ENCODE measurements at regions not wholly inside any gene's neighbourhood (a gene's known extent, or its start where the extent isn't known, plus 50 kb on each side); places are given as distances from the start of the nearest gene placed in this dataset.

DNA sequence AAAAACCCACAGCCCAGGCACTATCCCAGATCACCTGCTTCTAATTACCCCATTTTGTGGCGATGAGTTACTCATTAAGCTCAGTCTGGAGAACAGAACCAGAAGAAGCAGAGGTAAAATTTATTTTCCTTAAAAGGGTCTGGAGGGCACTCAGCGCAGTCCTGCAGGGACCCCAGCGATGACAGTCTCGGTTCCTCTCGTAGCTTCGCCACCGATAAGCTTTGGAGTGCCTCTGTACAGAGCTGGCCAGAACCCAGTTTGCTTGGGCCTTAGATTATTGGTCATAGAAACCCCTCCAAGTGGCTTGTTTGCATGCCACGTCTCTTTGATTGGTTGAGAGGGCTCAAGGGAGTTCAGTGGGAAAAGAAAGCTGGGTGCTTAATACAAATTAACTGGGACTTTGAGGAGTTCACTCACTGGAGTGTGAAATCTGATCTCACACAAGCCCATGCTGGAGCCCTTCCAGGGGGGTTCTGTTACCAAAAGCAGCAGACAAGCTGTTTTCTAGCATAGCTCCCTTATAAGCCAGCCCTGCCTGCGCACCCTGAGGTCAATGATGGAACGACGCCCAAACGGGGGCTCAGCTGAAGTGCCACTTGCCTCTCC lies 158.5 kb upstream of the ARID1B start:
- TF ChIP-seq, protein P1, sequence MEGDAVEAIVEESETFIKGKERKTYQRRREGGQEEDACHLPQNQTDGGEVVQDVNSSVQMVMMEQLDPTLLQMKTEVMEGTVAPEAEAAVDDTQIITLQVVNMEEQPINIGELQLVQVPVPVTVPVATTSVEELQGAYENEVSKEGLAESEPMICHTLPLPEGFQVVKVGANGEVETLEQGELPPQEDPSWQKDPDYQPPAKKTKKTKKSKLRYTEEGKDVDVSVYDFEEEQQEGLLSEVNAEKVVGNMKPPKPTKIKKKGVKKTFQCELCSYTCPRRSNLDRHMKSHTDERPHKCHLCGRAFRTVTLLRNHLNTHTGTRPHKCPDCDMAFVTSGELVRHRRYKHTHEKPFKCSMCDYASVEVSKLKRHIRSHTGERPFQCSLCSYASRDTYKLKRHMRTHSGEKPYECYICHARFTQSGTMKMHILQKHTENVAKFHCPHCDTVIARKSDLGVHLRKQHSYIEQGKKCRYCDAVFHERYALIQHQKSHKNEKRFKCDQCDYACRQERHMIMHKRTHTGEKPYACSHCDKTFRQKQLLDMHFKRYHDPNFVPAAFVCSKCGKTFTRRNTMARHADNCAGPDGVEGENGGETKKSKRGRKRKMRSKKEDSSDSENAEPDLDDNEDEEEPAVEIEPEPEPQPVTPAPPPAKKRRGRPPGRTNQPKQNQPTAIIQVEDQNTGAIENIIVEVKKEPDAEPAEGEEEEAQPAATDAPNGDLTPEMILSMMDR (IDR thresholded peaks at IDR 0.05) = no peak
- TF ChIP-seq POLR2A (IDR thresholded peaks at IDR 0.05) (no peak), POLR2AphosphoS5 (IDR thresholded peaks at IDR 0.05) (no peak), EP300 (IDR thresholded peaks at IDR 0.05; ENCODE audit: low read depth) (no peak)
